Activated naive CD8-positive, alpha-beta T cell treated with anti-CD3 and anti-CD28 coated beads, Interleukin-2, amount 50 U/mL, for 16 hours (primary cell): ENCODE measurements at regions not wholly inside any gene's neighbourhood (a gene's known extent, or its start where the extent isn't known, plus 50 kb on each side); places are given as distances from the start of the nearest gene placed in this dataset.

Experiments
- DNase-seq: peaks from one replicate; pipeline ENCODE4 v3.0.0-alpha.2; 2020; ENCODE audit warnings: low read depth, low spot score

- no peak for DNase-seq
These were observed 409.9 kb downstream of the MTX2 start for GRCh38 chr2:176679061-176679669.

- DNase-seq, result no peak
These were observed 411.8 kb downstream of the MTX2 start for GRCh38 chr2:176680916-176681516.

GRCh38 chr2:176681584-176682115, 412.4 kb downstream of the MTX2 start:
- no peak for DNase-seq

GRCh38 chr2:176682278-176682677, 413.0 kb downstream of the MTX2 start:
- DNase-seq, result no peak

- no peak for DNase-seq
These were observed 414.4 kb downstream of the MTX2 start for GRCh38 chr2:176683618-176684111.

GRCh38 chr2:176685908-176686307, 416.7 kb downstream of the MTX2 start:
- DNase-seq, result no peak

GRCh38 chr2:176686328-176686727, 417.1 kb downstream of the MTX2 start:
- no peak for DNase-seq

- no peak for DNase-seq
These were observed 418.1 kb downstream of the MTX2 start for GRCh38 chr2:176687342-176687741.

GRCh38 chr2:176687944-176688343, 418.7 kb downstream of the MTX2 start:
- no peak for DNase-seq

- DNase-seq, result no peak
These were observed 420.5 kb downstream of the MTX2 start for GRCh38 chr2:176689711-176690110.

- DNase-seq, result no peak
These were observed 422.2 kb downstream of the MTX2 start for GRCh38 chr2:176691471-176691870.

GRCh38 chr2:176692533-176692932, 423.3 kb downstream of the MTX2 start:
- DNase-seq, result no peak

- no peak for DNase-seq
These were observed 429.9 kb downstream of the MTX2 start for GRCh38 chr2:176699098-176699497.

- no peak for DNase-seq
These were observed 430.4 kb downstream of the MTX2 start for GRCh38 chr2:176699644-176700043.

- no peak for DNase-seq
These were observed 432.9 kb downstream of the MTX2 start for GRCh38 chr2:176702131-176702530.

- DNase-seq, result no peak
These were observed 435.1 kb downstream of the MTX2 start for GRCh38 chr2:176704282-176704858.

GRCh38 chr2:176709149-176709951, 440.1 kb downstream of the MTX2 start:
- no peak for DNase-seq

GRCh38 chr2:176709991-176710390, 440.7 kb downstream of the MTX2 start:
- DNase-seq, result no peak

GRCh38 chr2:176710657-176711186, 441.5 kb downstream of the MTX2 start:
- DNase-seq, result no peak

- DNase-seq, result no peak
These were observed 456.8 kb downstream of the MTX2 start for GRCh38 chr2:176725873-176726645.

GRCh38 chr2:176727696-176728095, 458.5 kb downstream of the MTX2 start:
- no peak for DNase-seq
